ENCODE measurements at regions not wholly inside any gene's neighbourhood (a gene's known extent, or its start where the extent isn't known, plus 50 kb on each side); places are given as distances from the start of the nearest gene placed in this dataset.

GRCh38 chr11:32213223-32213622 is 122.3 kb downstream of the RCN1 start:
- H3K4me3 ChIP-seq (ENCODE audit: low read depth in 1 of 3, low read length in 3 of 3): no peak overlapping the region
- WGBS: 70% methylated on average over 5 of the region's 5 CpGs
- H3K9ac ChIP-seq (ENCODE audit: low read depth in 1 of 2, low read length in 2 of 2): no peak overlapping the region
- H3K4me1 ChIP-seq (ENCODE audit: control insufficient read depth in 4 of 4, insufficient read depth in 4 of 4, low read length in 3 of 4): no peaks in the 10 kb centered on the region
- H3K27ac ChIP-seq (ENCODE audit: low read depth in 1 of 2, low read length in 2 of 2): no peak overlapping the region
- DNase-seq (ENCODE audit: low spot score): no peak
- H3K27me3 ChIP-seq (ENCODE audit: control insufficient read depth in 4 of 4, insufficient read depth in 4 of 4, low read length in 3 of 4): peaks cover 0 to 5% (median 0%) of the 10 kb centered on the region in 4 donors
- H3K9me3 ChIP-seq (ENCODE audit: control insufficient read depth in 4 of 4, low read length in 3 of 4): no peaks in the 10 kb centered on the region
- TF ChIP-seq FOXA2 (IDR thresholded peaks at IDR 0.05): no peak
- TF ChIP-seq, protein P1, sequence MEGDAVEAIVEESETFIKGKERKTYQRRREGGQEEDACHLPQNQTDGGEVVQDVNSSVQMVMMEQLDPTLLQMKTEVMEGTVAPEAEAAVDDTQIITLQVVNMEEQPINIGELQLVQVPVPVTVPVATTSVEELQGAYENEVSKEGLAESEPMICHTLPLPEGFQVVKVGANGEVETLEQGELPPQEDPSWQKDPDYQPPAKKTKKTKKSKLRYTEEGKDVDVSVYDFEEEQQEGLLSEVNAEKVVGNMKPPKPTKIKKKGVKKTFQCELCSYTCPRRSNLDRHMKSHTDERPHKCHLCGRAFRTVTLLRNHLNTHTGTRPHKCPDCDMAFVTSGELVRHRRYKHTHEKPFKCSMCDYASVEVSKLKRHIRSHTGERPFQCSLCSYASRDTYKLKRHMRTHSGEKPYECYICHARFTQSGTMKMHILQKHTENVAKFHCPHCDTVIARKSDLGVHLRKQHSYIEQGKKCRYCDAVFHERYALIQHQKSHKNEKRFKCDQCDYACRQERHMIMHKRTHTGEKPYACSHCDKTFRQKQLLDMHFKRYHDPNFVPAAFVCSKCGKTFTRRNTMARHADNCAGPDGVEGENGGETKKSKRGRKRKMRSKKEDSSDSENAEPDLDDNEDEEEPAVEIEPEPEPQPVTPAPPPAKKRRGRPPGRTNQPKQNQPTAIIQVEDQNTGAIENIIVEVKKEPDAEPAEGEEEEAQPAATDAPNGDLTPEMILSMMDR (IDR thresholded peaks at IDR 0.05; ENCODE audit: low read depth, low read length, missing input control): no peak
- TF ChIP-seq HNF4G (IDR thresholded peaks at IDR 0.05): no peak
- TF ChIP-seq MAX (IDR thresholded peaks at IDR 0.05): no peak
- TF ChIP-seq SP1 (IDR thresholded peaks at IDR 0.05): no peak
- no peak for TF ChIP-seq HNF4A (conservative IDR thresholded peaks at IDR 0.05)
- H3K36me3 ChIP-seq (ENCODE audit: control insufficient read depth in 4 of 4, insufficient read depth in 3 of 4, low read depth in 1 of 4, low read length in 3 of 4): no peaks in the 10 kb centered on the region

- DNase-seq (ENCODE audit: low spot score): no peak
- WGBS: 81% methylated on average over 1 of the region's 1 CpG
- no peak overlapping the region for H3K4me3 ChIP-seq (ENCODE audit: low read depth in 1 of 3, low read length in 3 of 3)
- no peak overlapping the region for H3K9ac ChIP-seq (ENCODE audit: low read depth in 1 of 2, low read length in 2 of 2)
- H3K4me1 ChIP-seq (ENCODE audit: control insufficient read depth in 4 of 4, insufficient read depth in 4 of 4, low read length in 3 of 4): no peaks in the 10 kb centered on the region
- no peak overlapping the region for H3K27ac ChIP-seq (ENCODE audit: low read depth in 1 of 2, low read length in 2 of 2)
- no peaks in the 10 kb centered on the region for H3K27me3 ChIP-seq (ENCODE audit: control insufficient read depth in 4 of 4, insufficient read depth in 4 of 4, low read length in 3 of 4)
- H3K36me3 ChIP-seq (ENCODE audit: control insufficient read depth in 4 of 4, insufficient read depth in 3 of 4, low read depth in 1 of 4, low read length in 3 of 4): no peaks in the 10 kb centered on the region
- H3K9me3 ChIP-seq (ENCODE audit: control insufficient read depth in 4 of 4, low read length in 3 of 4): no peaks in the 10 kb centered on the region
- TF ChIP-seq RXRA (IDR thresholded peaks at IDR 0.05) (no peak), HNF4G (IDR thresholded peaks at IDR 0.05) (no peak), YY1 (IDR thresholded peaks at IDR 0.05) (no peak), FOXA1 (IDR thresholded peaks at IDR 0.05) (no peak), GABPA (IDR thresholded peaks at IDR 0.05 in 1 of 2, conservative IDR thresholded peaks at IDR 0.05 in 1 of 2) (no peak), RAD21 (IDR thresholded peaks at IDR 0.05) (no peak), ZBTB33 (IDR thresholded peaks at IDR 0.05) (no peak), SP1 (IDR thresholded peaks at IDR 0.05) (no peak), FOXA2 (IDR thresholded peaks at IDR 0.05) (no peak), TAF1 (conservative IDR thresholded peaks at IDR 0.05) (no peak), HNF4A (conservative IDR thresholded peaks at IDR 0.05) (no peak), MAX (IDR thresholded peaks at IDR 0.05) (no peak), ATF3 (IDR thresholded peaks at IDR 0.05) (no peak), NR2F2 (IDR thresholded peaks at IDR 0.05) (no peak), EGR1 (IDR thresholded peaks at IDR 0.05; ENCODE audit: low read depth in 2 of 2) (no peak)
- TF ChIP-seq, protein P1 (IDR thresholded peaks at IDR 0.05; ENCODE audit: low read depth, low read length, missing input control): no peak
These were observed 124.3 kb downstream of the RCN1 start for GRCh38 chr11:32215157-32215556.

Measured in liver (tissue), 8 donors.